ENCODE measurements at regions not wholly inside any gene's neighbourhood (a gene's known extent, or its start where the extent isn't known, plus 50 kb on each side); places are given as distances from the start of the nearest gene placed in this dataset.

DNA sequence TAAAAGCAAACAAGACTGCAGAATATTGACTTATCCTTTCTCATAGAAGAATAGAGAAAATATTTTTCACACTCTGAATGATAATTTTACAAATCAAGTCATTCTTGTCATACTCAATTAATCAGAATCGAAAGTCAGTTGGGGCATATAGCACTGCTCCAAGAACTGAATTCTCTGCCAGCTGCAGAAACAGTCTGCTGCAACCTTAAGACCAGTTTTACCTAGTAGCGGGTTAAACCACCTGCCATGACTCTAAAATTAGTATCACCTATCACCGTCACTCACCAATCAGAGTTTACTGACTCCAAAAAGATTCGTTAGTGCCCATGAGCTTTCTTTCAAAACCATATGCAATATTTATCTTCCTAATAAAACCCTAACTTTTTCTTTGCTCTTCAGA lies 429.0 kb upstream of the GRM3 start:
- Histone ChIP-seq H3K4me1 (ENCODE audit: control insufficient read depth in 5 of 5, insufficient read depth in 5 of 5, low read length in 5 of 5) (no peaks in the 10 kb centered on the region), H3K9me3 (ENCODE audit: control insufficient read depth in 4 of 4, insufficient read depth in 3 of 4, low read length in 3 of 4) (no peaks in the 10 kb centered on the region), H3K36me3 (ENCODE audit: control insufficient read depth in 4 of 4, insufficient read depth in 4 of 4, low read length in 4 of 4) (no peaks in the 10 kb centered on the region), H3K9ac (ENCODE audit: insufficient read depth in 1 of 2, low read length in 2 of 2) (no peak overlapping the region), H3K4me3 (no peak overlapping the region), H3K27me3 (ENCODE audit: control insufficient read depth in 3 of 3, insufficient read depth in 3 of 3, low read length in 2 of 3) (no peaks in the 10 kb centered on the region), H3K27ac (ENCODE audit: low read depth in 1 of 2, low read length in 1 of 2) (no peak overlapping the region)
- TF ChIP-seq, protein P1, sequence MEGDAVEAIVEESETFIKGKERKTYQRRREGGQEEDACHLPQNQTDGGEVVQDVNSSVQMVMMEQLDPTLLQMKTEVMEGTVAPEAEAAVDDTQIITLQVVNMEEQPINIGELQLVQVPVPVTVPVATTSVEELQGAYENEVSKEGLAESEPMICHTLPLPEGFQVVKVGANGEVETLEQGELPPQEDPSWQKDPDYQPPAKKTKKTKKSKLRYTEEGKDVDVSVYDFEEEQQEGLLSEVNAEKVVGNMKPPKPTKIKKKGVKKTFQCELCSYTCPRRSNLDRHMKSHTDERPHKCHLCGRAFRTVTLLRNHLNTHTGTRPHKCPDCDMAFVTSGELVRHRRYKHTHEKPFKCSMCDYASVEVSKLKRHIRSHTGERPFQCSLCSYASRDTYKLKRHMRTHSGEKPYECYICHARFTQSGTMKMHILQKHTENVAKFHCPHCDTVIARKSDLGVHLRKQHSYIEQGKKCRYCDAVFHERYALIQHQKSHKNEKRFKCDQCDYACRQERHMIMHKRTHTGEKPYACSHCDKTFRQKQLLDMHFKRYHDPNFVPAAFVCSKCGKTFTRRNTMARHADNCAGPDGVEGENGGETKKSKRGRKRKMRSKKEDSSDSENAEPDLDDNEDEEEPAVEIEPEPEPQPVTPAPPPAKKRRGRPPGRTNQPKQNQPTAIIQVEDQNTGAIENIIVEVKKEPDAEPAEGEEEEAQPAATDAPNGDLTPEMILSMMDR (IDR thresholded peaks at IDR 0.05; ENCODE audit: control extremely low read depth, extremely low read depth) = no peak
- ATAC-seq (ENCODE audit: insufficient read depth, low FRiP score) (no peak), DNase-seq (no peak)
- 85 to 87% methylated on average over 4 of the region's 4 CpGs for WGBS, 2 donors

DNA sequence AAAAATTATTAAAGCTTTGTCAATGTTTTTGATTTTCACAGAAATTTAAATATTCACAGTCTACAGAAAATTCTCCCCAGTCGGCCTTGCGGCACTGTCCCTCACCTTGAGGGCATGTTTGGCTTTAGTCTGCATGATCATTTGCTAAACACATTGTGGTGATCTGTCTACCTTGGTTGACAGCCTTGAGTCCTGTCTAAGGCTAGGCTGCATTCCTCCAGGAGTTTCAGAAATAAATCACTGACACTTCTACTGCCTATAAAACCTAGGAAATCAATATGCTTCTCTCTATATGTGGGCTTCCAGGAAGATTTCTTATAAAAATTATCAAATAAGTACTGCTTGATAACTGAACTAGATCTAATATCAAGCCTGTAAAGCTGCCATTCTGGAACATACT lies 430.7 kb upstream of the GRM3 start:
- Histone ChIP-seq H3K27ac (ENCODE audit: low read depth in 1 of 2, low read length in 1 of 2) (no peak overlapping the region), H3K4me1 (ENCODE audit: control insufficient read depth in 5 of 5, insufficient read depth in 5 of 5, low read length in 5 of 5) (no peaks in the 10 kb centered on the region), H3K36me3 (ENCODE audit: control insufficient read depth in 4 of 4, insufficient read depth in 4 of 4, low read length in 4 of 4) (no peaks in the 10 kb centered on the region), H3K4me3 (no peak overlapping the region), H3K9ac (ENCODE audit: insufficient read depth in 1 of 2, low read length in 2 of 2) (no peak overlapping the region), H3K27me3 (ENCODE audit: control insufficient read depth in 3 of 3, insufficient read depth in 3 of 3, low read length in 2 of 3) (no peaks in the 10 kb centered on the region), H3K9me3 (ENCODE audit: control insufficient read depth in 4 of 4, insufficient read depth in 3 of 4, low read length in 3 of 4) (peaks cover 0 to 2% (median 0%) of the 10 kb centered on the region in 4 donors)
- TF ChIP-seq, protein P1 (IDR thresholded peaks at IDR 0.05; ENCODE audit: control extremely low read depth, extremely low read depth) = no peak
- WGBS, 2 donors = 63 to 79% methylated on average over 2 of the region's 2 CpGs
- DNase-seq = no peak
- ATAC-seq (ENCODE audit: insufficient read depth, low FRiP score) = no peak

DNA sequence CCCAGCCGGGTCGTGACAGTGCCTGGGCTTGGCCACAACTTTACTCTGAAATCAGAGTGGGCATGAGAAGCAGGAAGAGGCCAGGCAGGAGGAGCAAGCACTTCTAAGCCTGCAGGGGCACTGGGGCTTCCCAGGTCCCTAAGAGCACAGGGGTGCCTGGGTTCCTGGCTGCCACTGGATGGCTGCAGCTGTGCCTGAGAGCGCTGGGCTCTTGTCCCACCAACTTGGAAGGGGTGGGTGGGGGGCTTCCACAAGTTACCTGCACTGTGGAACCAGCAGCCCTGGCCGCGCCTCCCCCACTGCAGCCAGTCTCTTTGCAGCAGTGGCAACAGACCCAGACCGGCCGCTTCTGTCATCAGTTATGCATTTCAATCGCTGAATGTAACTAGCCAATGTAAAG lies 434.7 kb upstream of the GRM3 start:
- H3K9me3 ChIP-seq (ENCODE audit: control insufficient read depth in 4 of 4, insufficient read depth in 3 of 4, low read length in 3 of 4) = peaks cover 0 to 6% (median 0%) of the 10 kb centered on the region in 4 donors
- no peak overlapping the region for H3K27ac ChIP-seq (ENCODE audit: low read depth in 1 of 2, low read length in 1 of 2)
- ATAC-seq (ENCODE audit: insufficient read depth, low FRiP score) (no peak), DNase-seq (no peak)
- WGBS, 2 donors = 77 to 87% methylated on average over 8 of the region's 8 CpGs
- TF ChIP-seq, protein P1 (IDR thresholded peaks at IDR 0.05; ENCODE audit: control extremely low read depth, extremely low read depth) = no peak
- H3K36me3 ChIP-seq (ENCODE audit: control insufficient read depth in 4 of 4, insufficient read depth in 4 of 4, low read length in 4 of 4) = no peaks in the 10 kb centered on the region
- no peaks in the 10 kb centered on the region for H3K4me1 ChIP-seq (ENCODE audit: control insufficient read depth in 5 of 5, insufficient read depth in 5 of 5, low read length in 5 of 5)
- no peak overlapping the region for H3K4me3 ChIP-seq
- H3K9ac ChIP-seq (ENCODE audit: insufficient read depth in 1 of 2, low read length in 2 of 2) = no peak overlapping the region
- H3K27me3 ChIP-seq (ENCODE audit: control insufficient read depth in 3 of 3, insufficient read depth in 3 of 3, low read length in 2 of 3) = no peaks in the 10 kb centered on the region

DNA sequence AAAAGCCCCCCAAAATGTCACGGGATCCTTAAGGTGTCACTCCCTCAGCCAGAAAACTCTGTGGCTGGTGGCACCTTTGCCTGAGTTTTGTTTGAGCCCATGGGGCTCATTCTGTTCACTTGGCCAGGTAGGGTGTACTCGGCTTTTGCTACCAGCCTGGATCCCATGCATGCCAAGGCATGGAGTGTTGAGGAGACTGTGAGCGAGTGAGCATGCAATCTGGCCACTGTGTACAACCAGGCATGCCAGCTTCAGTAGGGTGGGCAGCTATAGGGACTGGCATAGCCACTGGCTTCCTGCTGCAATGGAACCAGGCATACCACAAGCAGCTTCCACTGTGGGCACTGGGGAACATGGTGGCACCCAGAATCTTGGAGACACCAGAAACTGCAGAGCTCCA lies 436.0 kb upstream of the GRM3 start:
- Histone ChIP-seq H3K4me1 (ENCODE audit: control insufficient read depth in 5 of 5, insufficient read depth in 5 of 5, low read length in 5 of 5) (no peaks in the 10 kb centered on the region), H3K27ac (ENCODE audit: low read depth in 1 of 2, low read length in 1 of 2) (no peak overlapping the region), H3K27me3 (ENCODE audit: control insufficient read depth in 3 of 3, insufficient read depth in 3 of 3, low read length in 2 of 3) (no peaks in the 10 kb centered on the region), H3K9ac (ENCODE audit: insufficient read depth in 1 of 2, low read length in 2 of 2) (no peak overlapping the region), H3K9me3 (ENCODE audit: control insufficient read depth in 4 of 4, insufficient read depth in 3 of 4, low read length in 3 of 4) (peaks cover 0 to 10% (median 0%) of the 10 kb centered on the region in 4 donors), H3K4me3 (no peak overlapping the region), H3K36me3 (ENCODE audit: control insufficient read depth in 4 of 4, insufficient read depth in 4 of 4, low read length in 4 of 4) (no peaks in the 10 kb centered on the region)
- 88 to 91% methylated on average over 3 of the region's 3 CpGs for WGBS, 2 donors
- TF ChIP-seq, protein P1 (IDR thresholded peaks at IDR 0.05; ENCODE audit: control extremely low read depth, extremely low read depth) = no peak
- ATAC-seq (ENCODE audit: insufficient read depth, low FRiP score) (no peak), DNase-seq (no peak)
